WTC11 (cell line): ENCODE measurements at regions not wholly inside any gene's neighbourhood (a gene's known extent, or its start where the extent isn't known, plus 50 kb on each side); places are given as distances from the start of the nearest gene placed in this dataset.
A peak's percentile ranks its signal among the peaks of the same experiment; 100 is the strongest.

Source experiments
- ATAC-seq: fragments of 200-7000 bp; cut with Tn5 transposase; 2 replicates; pipeline ENCODE4 v1.10.0; 2021; ENCODE audit warnings: mild to moderate bottlenecking, moderate library complexity
- CTCF ChIA-PET: fragments of 300-600 bp; sonication (Branson Sonifier 250); formaldehyde crosslinking; loops from one replicate; lab custom pipeline; 2021; ENCODE audit warnings: antibody characterized with exemption; lab: Charles Lee
- POLR2A ChIA-PET: fragments of 350-600 bp; sonication (Branson Sonifier 250); formaldehyde crosslinking; loops from one replicate; lab custom pipeline; 2021; ENCODE audit warnings: antibody characterized with exemption; lab: Charles Lee
- DNase-seq: peaks from one replicate; pipeline ENCODE4 v3.0.0; 2021; ENCODE audit warnings: low spot score
- H3K27ac Mint-ChIP-seq: 2 replicates; pipeline ENCODE4 v1.8.0; 2021; ENCODE audit warnings: mixed read lengths
- H3K27me3 Mint-ChIP-seq: 2 replicates; pipeline ENCODE4 v1.8.0; 2021; ENCODE audit warnings: low read depth, mild to moderate bottlenecking, moderate library complexity, mixed read lengths
- H3K36me3 Mint-ChIP-seq: 2 replicates; pipeline ENCODE4 v1.8.0; 2021; ENCODE audit warnings: mixed read lengths
- H3K4me1 Mint-ChIP-seq: 2 replicates; pipeline ENCODE4 v1.8.0; 2022; ENCODE audit warnings: mixed read lengths
- H3K4me3 Mint-ChIP-seq: 2 replicates; pipeline ENCODE4 v1.8.0; 2021; ENCODE audit warnings: mild to moderate bottlenecking, moderate library complexity, mixed read lengths
- H3K9me3 Mint-ChIP-seq: 2 replicates; pipeline ENCODE4 v1.8.0; 2021; ENCODE audit warnings: mixed read lengths
- CREM ChIP-seq: sonication (generic); formaldehyde crosslinking; IDR thresholded peaks from 2 replicates; pipeline ENCODE4 v1.8.1; 2022; ENCODE audit warnings: mild to moderate bottlenecking, missing genetic modification reagents, moderate library complexity
- CTCF ChIP-seq: fragments of 200-600 bp; IDR thresholded peaks from 2 replicates; pipeline ENCODE4 v1.8.0; 2022; ENCODE audit warnings: antibody characterized with exemption
- E2F5 ChIP-seq: sonication (generic); formaldehyde crosslinking; IDR thresholded peaks from 2 replicates; pipeline ENCODE4 v1.8.1; 2022; ENCODE audit warnings: mild to moderate bottlenecking, moderate library complexity, missing genetic modification reagents
- ELF4 ChIP-seq: sonication (generic); formaldehyde crosslinking; IDR thresholded peaks from 2 replicates; pipeline ENCODE4 v1.8.1; 2022; ENCODE audit warnings: low read depth, mild to moderate bottlenecking, moderate library complexity, missing genetic modification reagents
- ERG ChIP-seq: fragments of 250-450 bp; sonication (Bioruptor Pico); IDR thresholded peaks from 2 replicates; pipeline ENCODE4 v1.8.0; 2021; ENCODE audit warnings: mild to moderate bottlenecking
- ESRRA ChIP-seq: sonication (generic); formaldehyde crosslinking; IDR thresholded peaks from 2 replicates; pipeline ENCODE4 v1.8.1; 2022; ENCODE audit warnings: mild to moderate bottlenecking, missing genetic modification reagents, borderline replicate concordance
- HMGXB4 ChIP-seq: sonication (generic); formaldehyde crosslinking; IDR thresholded peaks from 2 replicates; pipeline ENCODE4 v1.8.1; 2023; ENCODE audit warnings: mild to moderate bottlenecking, moderate library complexity, missing genetic modification reagents
- JUN ChIP-seq: sonication (generic); formaldehyde crosslinking; IDR thresholded peaks from 2 replicates; pipeline ENCODE4 v1.8.0; 2023; ENCODE audit warnings: mild to moderate bottlenecking, missing genetic modification reagents
- KAT7 ChIP-seq: sonication (generic); formaldehyde crosslinking; IDR thresholded peaks from 2 replicates; pipeline ENCODE4 v1.8.1; 2023; ENCODE audit warnings: missing genetic modification reagents, mild to moderate bottlenecking, borderline replicate concordance
- MXD4 ChIP-seq: fragments of 250-450 bp; sonication (Bioruptor Pico); IDR thresholded peaks from 2 replicates; pipeline ENCODE4 v1.8.0; 2021; ENCODE audit warnings: mild to moderate bottlenecking, moderate library complexity, borderline replicate concordance
- NFATC4 ChIP-seq: fragments of 250-450 bp; sonication (Bioruptor Pico); IDR thresholded peaks from 2 replicates; pipeline ENCODE4 v1.9.0; 2021; ENCODE audit warnings: mild to moderate bottlenecking
- NFE2L1 ChIP-seq: sonication (generic); formaldehyde crosslinking; IDR thresholded peaks from 2 replicates; pipeline ENCODE4 v1.8.1; 2023; ENCODE audit warnings: missing genetic modification reagents
- NR2C2 ChIP-seq: sonication (generic); formaldehyde crosslinking; IDR thresholded peaks from 2 replicates; pipeline ENCODE4 v1.8.0; 2022; ENCODE audit warnings: mild to moderate bottlenecking, missing genetic modification reagents
- OVOL2 ChIP-seq: fragments of 250-450 bp; sonication (Bioruptor Pico); IDR thresholded peaks from 2 replicates; pipeline ENCODE4 v1.9.0; 2021; ENCODE audit warnings: mild to moderate bottlenecking, borderline replicate concordance
- PRDM15 ChIP-seq: sonication (generic); formaldehyde crosslinking; IDR thresholded peaks from 2 replicates; pipeline ENCODE4 v1.8.0; 2022; ENCODE audit warnings: missing genetic modification reagents
- SMAD3 ChIP-seq: sonication (generic); formaldehyde crosslinking; IDR thresholded peaks from 2 replicates; pipeline ENCODE4 v1.8.0; 2022; ENCODE audit warnings: missing genetic modification reagents, mild to moderate bottlenecking, borderline replicate concordance
- SOX15 ChIP-seq: fragments of 250-450 bp; sonication (Bioruptor Pico); IDR thresholded peaks from 2 replicates; pipeline ENCODE4 v1.9.0; 2021; ENCODE audit warnings: mild to moderate bottlenecking
- TEAD1 ChIP-seq: sonication (generic); formaldehyde crosslinking; IDR thresholded peaks from 2 replicates; pipeline ENCODE4 v1.8.0; 2022; ENCODE audit warnings: mild to moderate bottlenecking, missing genetic modification reagents
- TEAD4 ChIP-seq: sonication (generic); formaldehyde crosslinking; IDR thresholded peaks from 2 replicates; pipeline ENCODE4 v1.8.0; 2022; ENCODE audit warnings: mild to moderate bottlenecking, missing genetic modification reagents
- TP53 ChIP-seq: sonication (generic); formaldehyde crosslinking; IDR thresholded peaks from 2 replicates; pipeline ENCODE4 v1.8.1; 2023; ENCODE audit warnings: mild to moderate bottlenecking, missing genetic modification reagents
- ZBTB43 ChIP-seq: sonication (generic); formaldehyde crosslinking; IDR thresholded peaks from 2 replicates; pipeline ENCODE4 v1.8.1; 2023; ENCODE audit warnings: mild to moderate bottlenecking, missing genetic modification reagents
- ZNF219 ChIP-seq: sonication (generic); formaldehyde crosslinking; IDR thresholded peaks from 2 replicates; pipeline ENCODE4 v1.8.0; 2023; ENCODE audit warnings: missing genetic modification reagents, mild to moderate bottlenecking, borderline replicate concordance
- ZNF396 ChIP-seq: fragments of 250-450 bp; sonication (Bioruptor Pico); IDR thresholded peaks from 2 replicates; pipeline ENCODE4 v1.8.0; 2021; ENCODE audit warnings: mild to moderate bottlenecking, moderate library complexity, borderline replicate concordance
- ZNF416 ChIP-seq: fragments of 250-450 bp; sonication (Bioruptor Pico); IDR thresholded peaks from 2 replicates; pipeline ENCODE4 v1.9.0; 2021; ENCODE audit warnings: mild to moderate bottlenecking, inconsistent platforms
- ZNF423 ChIP-seq: fragments of 250-450 bp; sonication (Bioruptor Pico); IDR thresholded peaks from 2 replicates; pipeline ENCODE4 v2.1.2; 2022; ENCODE audit warnings: mild to moderate bottlenecking, moderate library complexity

- H3K4me1 Mint-ChIP-seq: peaks cover 6% of the 10 kb centered on the region
- no peak overlapping the region for H3K27ac Mint-ChIP-seq
- no peaks in the 10 kb centered on the region; the same call in 1 of the 2 replicates for H3K27me3 Mint-ChIP-seq
- TF ChIP-seq TP53: no peak
- no peak for TF ChIP-seq OVOL2 (CRISPR knock-in tag)
- TF ChIP-seq MXD4: no peak
- no peak for TF ChIP-seq ELF4 (CRISPR knock-in tag)
- TF ChIP-seq NR2C2 (CRISPR knock-in tag): no peak
- no peak for TF ChIP-seq ESRRA (CRISPR knock-in tag)
- no peak for TF ChIP-seq SOX15 (CRISPR knock-in tag)
- no peak for TF ChIP-seq ZNF219 (CRISPR knock-in tag)
- no peak for TF ChIP-seq ERG
- TF ChIP-seq JUN: no peak
- TF ChIP-seq ZNF423: no peak
- no peak for TF ChIP-seq ZBTB43 (CRISPR knock-in tag)
- no peak for ATAC-seq
- H3K9me3 Mint-ChIP-seq: peaks cover 24% of the 10 kb centered on the region
- POLR2A ChIA-PET: no interaction called here
- H3K4me3 Mint-ChIP-seq: no peak overlapping the region
- DNase-seq: no peak
- H3K36me3 Mint-ChIP-seq: peaks cover 8% of the 10 kb centered on the region
- CTCF ChIA-PET: interaction anchor here (2.0 kb wide), 1 partner anchor 13 kb away, joined by 26 read pairs; no protein-coding TSS in a partner anchor
These were observed 435.4 kb downstream of the ZSWIM6 start for GRCh38 chr5:61767231-61768080.

GRCh38 chr5:61768692-61769281, 436.7 kb downstream of the ZSWIM6 start:
- Mint-ChIP-seq H3K4me1 (peaks cover 6% of the 10 kb centered on the region), H3K4me3 (no peak overlapping the region), H3K27me3 (no peaks in the 10 kb centered on the region; the same call in 1 of the 2 replicates), H3K36me3 (no peaks in the 10 kb centered on the region), H3K9me3 (peaks cover 11% of the 10 kb centered on the region), H3K27ac (0 out of 2 replicates have a peak overlapping the region, but pooled peaks have one; percentile 33)
- DNase-seq (peak; percentile 79), ATAC-seq (peak; percentile 100)
- CTCF ChIA-PET: interaction anchor here (0.5 to 2.0 kb wide), 92 partner anchors 8 to 1204 kb away, joined by 3 to 28 read pairs (median 5); no protein-coding TSS in a partner anchor
- POLR2A ChIA-PET: no interaction called here
- TF ChIP-seq TEAD1 (peak; percentile 77; the same call in 1 of the 2 replicates), NFE2L1 (CRISPR knock-in tag) (no peak), KAT7 (no peak), HMGXB4 (CRISPR knock-in tag) (no peak), E2F5 (CRISPR knock-in tag) (no peak), ZNF396 (no peak), PRDM15 (no peak), NFATC4 (CRISPR knock-in tag) (no peak), SMAD3 (CRISPR knock-in tag) (no peak), TEAD4 (CRISPR knock-in tag) (no peak), ZNF416 (CRISPR knock-in tag) (no peak), CTCF (peak; percentile 79), ESRRA (CRISPR knock-in tag) (no peak), CREM (CRISPR knock-in tag) (no peak)
